ENCODE measurements at regions not wholly inside any gene's neighbourhood (a gene's known extent, or its start where the extent isn't known, plus 50 kb on each side); places are given as distances from the start of the nearest gene placed in this dataset.

DNA sequence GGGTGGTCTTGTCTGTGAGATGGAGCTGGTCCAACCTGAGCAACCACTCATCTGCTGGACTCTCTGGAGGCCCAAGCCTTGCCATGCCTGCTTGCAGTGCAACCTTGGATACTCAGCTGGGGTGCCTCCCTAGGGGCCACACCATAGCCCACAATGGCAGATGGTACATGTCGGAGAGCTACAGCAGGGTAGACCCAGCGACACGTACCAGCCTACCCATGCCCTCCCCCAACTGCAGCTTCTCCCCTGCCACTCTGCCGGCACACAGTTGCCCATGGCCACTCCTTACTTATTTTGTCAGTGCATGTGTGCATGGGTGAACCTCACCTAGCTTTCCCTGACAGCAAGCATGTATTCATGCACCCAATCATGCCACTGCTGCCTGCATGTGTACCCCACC, 690.9 kb downstream of the CCDC85A start:
- H3K14ac ChIP-seq (ENCODE audit: insufficient read depth, low read length), result no peak overlapping the region
- no peaks in the 10 kb centered on the region; a peak in 1 of 7 replicates for H3K36me3 Mint-ChIP-seq (ENCODE audit: insufficient read depth in 1 of 3, low read depth in 3 of 3)
- no peak overlapping the region for H2BK15ac ChIP-seq (ENCODE audit: low read depth, low read length)
- H3K23me2 ChIP-seq (ENCODE audit: insufficient read length, low read depth, low read length, poor library complexity, severe bottlenecking), result no peaks in the 10 kb centered on the region
- peaks cover 0 to 2% of the 10 kb centered on the region in 2 experiments; a peak in 2 of 5 replicates for H3K9me3 Mint-ChIP-seq
- H3K27me3 Mint-ChIP-seq (ENCODE audit: low read depth), result no peaks in the 10 kb centered on the region
- H3K4me2 ChIP-seq (ENCODE audit: insufficient read depth, insufficient read length, low read length), result no peak overlapping the region
- H3K27me3 ChIP-seq (ENCODE audit: insufficient read depth, low read length), result no peaks in the 10 kb centered on the region
- no peaks in the 10 kb centered on the region for H3K79me2 ChIP-seq (ENCODE audit: insufficient read depth, low read length)
- H4K20me1 ChIP-seq (ENCODE audit: control insufficient read depth, insufficient read depth, insufficient read length), result no peaks in the 10 kb centered on the region
- WGBS (ENCODE audit: extremely low coverage, insufficient read length, low lambda C conversion rate), result no CpG with 5 or more reads among the region's 4 CpGs
- no peak overlapping the region for H3K18ac ChIP-seq (ENCODE audit: insufficient read length, low read depth, low read length)
- H3K9me3 ChIP-seq (ENCODE audit: control insufficient read depth, low read depth, low read length), result no peaks in the 10 kb centered on the region
- no peak overlapping the region for H4K5ac ChIP-seq (ENCODE audit: insufficient read length, low read depth, low read length)
- DNase-seq, result no peak
- no peak overlapping the region for H3K9ac ChIP-seq (ENCODE audit: extremely low read depth, insufficient read length, low read length)
- no peak overlapping the region for H4K91ac ChIP-seq (ENCODE audit: insufficient read length, low read depth, low read length)
- no peaks in the 10 kb centered on the region for H3K79me1 ChIP-seq (ENCODE audit: insufficient read depth, low read depth, low read length, poor library complexity, severe bottlenecking)
- TF ChIP-seq, protein P1, sequence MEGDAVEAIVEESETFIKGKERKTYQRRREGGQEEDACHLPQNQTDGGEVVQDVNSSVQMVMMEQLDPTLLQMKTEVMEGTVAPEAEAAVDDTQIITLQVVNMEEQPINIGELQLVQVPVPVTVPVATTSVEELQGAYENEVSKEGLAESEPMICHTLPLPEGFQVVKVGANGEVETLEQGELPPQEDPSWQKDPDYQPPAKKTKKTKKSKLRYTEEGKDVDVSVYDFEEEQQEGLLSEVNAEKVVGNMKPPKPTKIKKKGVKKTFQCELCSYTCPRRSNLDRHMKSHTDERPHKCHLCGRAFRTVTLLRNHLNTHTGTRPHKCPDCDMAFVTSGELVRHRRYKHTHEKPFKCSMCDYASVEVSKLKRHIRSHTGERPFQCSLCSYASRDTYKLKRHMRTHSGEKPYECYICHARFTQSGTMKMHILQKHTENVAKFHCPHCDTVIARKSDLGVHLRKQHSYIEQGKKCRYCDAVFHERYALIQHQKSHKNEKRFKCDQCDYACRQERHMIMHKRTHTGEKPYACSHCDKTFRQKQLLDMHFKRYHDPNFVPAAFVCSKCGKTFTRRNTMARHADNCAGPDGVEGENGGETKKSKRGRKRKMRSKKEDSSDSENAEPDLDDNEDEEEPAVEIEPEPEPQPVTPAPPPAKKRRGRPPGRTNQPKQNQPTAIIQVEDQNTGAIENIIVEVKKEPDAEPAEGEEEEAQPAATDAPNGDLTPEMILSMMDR (conservative IDR thresholded peaks at IDR 0.05), result no peak
- H3T11ph ChIP-seq (ENCODE audit: low read length), result no peak overlapping the region
- no peak overlapping the region for H2BK5ac ChIP-seq (ENCODE audit: insufficient read length, low read length)
- no peak overlapping the region for H3K27ac ChIP-seq (ENCODE audit: insufficient read length, low read depth, low read length)
- H3K4me3 Mint-ChIP-seq, result no peak overlapping the region
- no peak overlapping the region for H4K8ac ChIP-seq (replicated peaks; ENCODE audit: insufficient read length, low read depth, low read length)
- no peak overlapping the region for H2BK12ac ChIP-seq (ENCODE audit: insufficient read length, low read depth, low read length)
- H2AFZ ChIP-seq (ENCODE audit: low read length), result no peak overlapping the region
- no peak overlapping the region for H2BK120ac ChIP-seq (ENCODE audit: low read depth, low read length, poor library complexity, severe bottlenecking)
- H3K4me1 Mint-ChIP-seq, result no peaks in the 10 kb centered on the region
- H3K27ac Mint-ChIP-seq, result no peak overlapping the region
- H2AK5ac ChIP-seq (ENCODE audit: insufficient read length, low read length), result no peak overlapping the region
- H3K4me1 ChIP-seq (ENCODE audit: insufficient read depth, low read length), result no peaks in the 10 kb centered on the region
- H3K23ac ChIP-seq (ENCODE audit: insufficient read length, low read depth, low read length), result no peak overlapping the region
- no peak overlapping the region for H2BK20ac ChIP-seq (ENCODE audit: low read depth, low read length, poor library complexity, severe bottlenecking)
- no peak overlapping the region for H3K56ac ChIP-seq (ENCODE audit: insufficient read length, low read depth, low read length)
- no peak overlapping the region for H3K4ac ChIP-seq (ENCODE audit: low read depth, low read length)

All from H9 (cell line).